ENCODE measurements at regions not wholly inside any gene's neighbourhood (a gene's known extent, or its start where the extent isn't known, plus 50 kb on each side); places are given as distances from the start of the nearest gene placed in this dataset.

GRCh38 chr17:70533427-70533826, 364.1 kb downstream of the KCNJ2 start:
- no peak for TF ChIP-seq CTCF (IDR thresholded peaks at IDR 0.05)
- no peak for TF ChIP-seq POLR2A (IDR thresholded peaks at IDR 0.05)
